Activated naive CD8-positive, alpha-beta T cell treated with anti-CD3 and anti-CD28 coated beads, Interleukin-2, amount 10 ng/mL, durations not matched to agents 7 days and 5 days (primary cell): ENCODE measurements at regions not wholly inside any gene's neighbourhood (a gene's known extent, or its start where the extent isn't known, plus 50 kb on each side); places are given as distances from the start of the nearest gene placed in this dataset.
"Not testable (repeated sequence)": the region's sequence is repeated elsewhere in the genome, so short reads cannot be mapped to it uniquely, and the experiment has no call there.

Experiments used
- ATAC-seq: fragments of 150-1000 bp; cut with Tn5 transposase; one replicate; pipeline ENCODE4 v1.10.0; 2021; ENCODE audit warnings: low read depth, moderate library complexity
- POLR2A ChIA-PET: fragments of 350-600 bp; sonication (Branson Sonifier 250); formaldehyde crosslinking; loops from one replicate; lab custom pipeline; 2021; ENCODE audit warnings: antibody characterized with exemption; lab: Charles Lee
- DNase-seq: peaks from one replicate; pipeline ENCODE4 v3.0.0; 2021
- H3K27ac Mint-ChIP-seq: one replicate; pipeline ENCODE4 v1.8.0; 2022; ENCODE audit warnings: mild to moderate bottlenecking, mixed read lengths
- H3K27me3 Mint-ChIP-seq: one replicate; pipeline ENCODE4 v1.8.0; 2022; ENCODE audit warnings: mild to moderate bottlenecking, moderate library complexity, mixed read lengths
- H3K36me3 Mint-ChIP-seq: one replicate; pipeline ENCODE4 v1.8.0; 2021; ENCODE audit warnings: mild to moderate bottlenecking, mixed read lengths
- H3K4me1 Mint-ChIP-seq: one replicate; pipeline ENCODE4 v1.8.0; 2021; ENCODE audit warnings: mixed read lengths
- H3K4me3 Mint-ChIP-seq: one replicate; pipeline ENCODE4 v1.8.0; 2022; ENCODE audit warnings: mild to moderate bottlenecking, moderate library complexity, mixed read lengths
- H3K9me3 Mint-ChIP-seq: one replicate; pipeline ENCODE4 v1.8.0; 2021; ENCODE audit warnings: mixed read lengths

DNA sequence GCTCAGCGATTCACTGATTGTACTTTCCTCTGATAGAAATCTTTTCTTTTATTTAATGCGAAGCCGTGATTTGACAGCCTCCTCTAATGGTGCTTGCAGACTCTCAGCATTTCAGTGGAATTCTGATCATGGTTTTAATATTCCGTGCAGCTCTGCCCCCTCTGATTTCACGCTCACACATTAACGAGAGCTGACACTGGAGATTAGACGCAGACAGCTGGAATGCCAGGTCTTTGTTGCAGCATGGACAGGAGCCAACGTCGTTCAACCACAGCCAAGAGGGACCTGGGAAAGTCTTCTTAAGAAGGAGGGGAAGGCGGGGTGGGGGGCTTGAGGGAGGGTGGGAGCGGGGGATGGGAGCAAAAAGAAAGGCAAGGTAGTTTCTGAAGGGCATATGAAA lies 186.4 kb downstream of the BLID start:
- no peak overlapping the region for H3K4me3 Mint-ChIP-seq
- H3K27ac Mint-ChIP-seq = no peak overlapping the region
- H3K36me3 Mint-ChIP-seq = no peaks in the 10 kb centered on the region
- H3K9me3 Mint-ChIP-seq = no peaks in the 10 kb centered on the region
- no peaks in the 10 kb centered on the region for H3K4me1 Mint-ChIP-seq
- H3K27me3 Mint-ChIP-seq = peaks cover 13% of the 10 kb centered on the region
- POLR2A ChIA-PET = no interaction called here
- no peak for DNase-seq
- ATAC-seq = no peak

DNA sequence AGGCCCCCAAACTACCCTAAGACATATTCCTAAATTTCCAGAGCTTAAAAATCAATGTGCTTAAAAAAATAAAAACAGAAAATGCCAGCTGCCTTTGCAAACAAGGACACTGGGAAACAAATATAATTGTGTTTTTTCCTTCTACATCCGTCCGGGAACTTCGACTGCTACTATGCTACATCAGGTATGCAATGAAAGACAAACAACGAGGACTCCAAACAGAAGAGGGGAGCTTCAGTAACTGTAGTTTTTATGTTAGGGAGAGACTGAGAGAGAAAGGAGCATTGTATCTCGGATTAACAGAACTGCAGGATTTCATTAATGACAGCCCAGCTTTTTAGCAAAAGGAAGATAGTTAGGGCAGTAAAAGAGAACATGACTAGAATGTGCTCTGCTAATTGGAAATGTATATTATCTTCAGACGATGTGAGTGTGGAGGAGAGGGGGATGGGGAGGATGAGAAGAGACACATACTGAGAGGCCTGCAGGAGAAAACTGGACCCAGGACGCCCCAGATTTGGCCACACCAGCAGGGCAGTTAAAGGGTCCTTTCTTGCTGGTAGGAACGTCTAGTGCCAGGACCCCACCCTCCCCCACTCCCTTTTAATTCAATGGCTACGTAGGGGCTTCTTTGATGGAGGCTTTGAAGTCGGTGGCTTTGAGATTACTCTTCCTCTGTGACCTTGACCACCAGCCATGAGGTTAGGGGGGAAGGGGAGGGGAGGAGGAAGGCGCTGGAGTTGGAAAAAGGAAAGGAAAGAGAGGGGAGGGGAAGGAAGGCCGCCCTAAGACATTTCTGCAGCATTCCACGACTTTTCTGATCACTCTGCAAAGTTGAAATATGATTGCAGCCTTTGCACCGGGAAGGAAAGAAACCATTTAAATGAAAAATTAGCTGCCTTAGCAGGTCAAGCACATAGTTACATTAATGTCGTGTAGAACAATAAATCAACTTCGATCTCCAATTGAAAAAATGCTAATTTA lies 187.1 kb downstream of the BLID start:
- no peaks in the 10 kb centered on the region for H3K9me3 Mint-ChIP-seq
- ATAC-seq (no peak), DNase-seq (no peak)
- H3K27me3 Mint-ChIP-seq = peaks cover 13% of the 10 kb centered on the region
- no peak overlapping the region for H3K4me3 Mint-ChIP-seq
- H3K36me3 Mint-ChIP-seq = no peaks in the 10 kb centered on the region
- no peak overlapping the region for H3K27ac Mint-ChIP-seq
- no peaks in the 10 kb centered on the region for H3K4me1 Mint-ChIP-seq
- POLR2A ChIA-PET = no interaction called here

GRCh38 chr11:121927789-121928188 lies 188.2 kb downstream of the BLID start:
- DNase-seq (no peak), ATAC-seq (no peak)
- H3K36me3 Mint-ChIP-seq = no peaks in the 10 kb centered on the region
- H3K27ac Mint-ChIP-seq = no peak overlapping the region
- no peaks in the 10 kb centered on the region for H3K9me3 Mint-ChIP-seq
- H3K27me3 Mint-ChIP-seq = peaks cover 13% of the 10 kb centered on the region
- POLR2A ChIA-PET = no interaction called here
- no peak overlapping the region for H3K4me3 Mint-ChIP-seq
- H3K4me1 Mint-ChIP-seq = no peaks in the 10 kb centered on the region

DNA sequence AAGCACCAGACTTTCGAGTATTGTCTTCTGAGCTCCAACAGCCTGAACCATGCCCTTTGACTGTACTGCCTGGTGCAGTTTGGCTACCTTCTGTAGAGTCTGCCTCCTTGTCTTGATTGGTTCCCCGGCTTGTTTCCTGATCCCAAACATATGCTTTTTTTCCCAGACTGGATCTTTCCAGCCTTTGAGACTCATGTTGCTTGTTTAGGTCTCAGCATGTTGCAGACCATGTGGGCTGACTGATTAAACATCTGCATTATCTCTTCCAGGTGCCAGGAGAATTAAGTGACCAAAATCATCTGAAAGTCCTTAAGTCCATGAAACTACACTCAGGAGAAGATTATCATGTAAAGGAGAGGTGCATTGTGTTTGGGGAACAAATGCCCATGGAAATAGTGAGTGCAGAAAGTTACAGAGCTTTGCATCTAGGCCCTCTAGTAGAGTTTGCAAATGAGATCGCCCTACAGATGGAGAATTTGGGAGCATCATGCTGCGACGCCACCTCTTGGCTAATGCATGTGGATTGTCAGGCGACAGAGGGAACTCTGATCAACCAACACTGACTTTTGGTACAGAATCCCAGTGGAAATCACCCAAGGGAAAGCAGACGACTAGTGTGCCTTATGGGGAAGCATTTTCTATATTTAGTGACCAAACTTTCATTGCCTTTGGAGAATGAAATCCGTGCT lies 188.8 kb downstream of the BLID start:
- POLR2A ChIA-PET = no interaction called here
- no peak overlapping the region for H3K27ac Mint-ChIP-seq
- H3K27me3 Mint-ChIP-seq = peaks cover 13% of the 10 kb centered on the region

DNA sequence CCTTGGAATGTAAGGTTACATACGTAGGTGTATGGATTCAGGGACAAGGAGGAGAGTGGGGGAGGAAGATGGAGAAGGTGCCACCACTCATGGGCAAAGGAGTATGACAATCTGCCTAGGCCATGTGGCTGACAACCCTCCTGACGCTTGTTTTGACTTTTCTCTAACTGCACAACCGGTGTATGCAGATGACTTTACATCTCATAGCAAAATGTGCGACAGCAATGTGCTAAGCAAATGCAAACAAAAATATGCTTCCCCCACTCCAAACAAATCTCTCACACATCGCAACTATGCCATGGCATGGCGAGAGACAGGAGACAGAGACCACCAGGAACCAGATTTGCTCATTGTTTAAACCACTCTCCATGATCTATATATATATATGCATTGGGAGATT lies 191.8 kb downstream of the BLID start:
- ATAC-seq (no peak), DNase-seq (no peak)
- Mint-ChIP-seq H3K4me1 (no peaks in the 10 kb centered on the region), H3K9me3 (no peaks in the 10 kb centered on the region), H3K36me3 (no peaks in the 10 kb centered on the region), H3K27ac (no peak overlapping the region), H3K27me3 (peaks cover 6% of the 10 kb centered on the region), H3K4me3 (no peak overlapping the region)
- POLR2A ChIA-PET = no interaction called here

More for the DNA sequence above, 188.8 kb downstream of the BLID start:
- no peaks in the 10 kb centered on the region for H3K9me3 Mint-ChIP-seq
- no peaks in the 10 kb centered on the region for H3K4me1 Mint-ChIP-seq
- ATAC-seq (no peak), DNase-seq (no peak)
- no peak overlapping the region for H3K4me3 Mint-ChIP-seq
- H3K36me3 Mint-ChIP-seq = no peaks in the 10 kb centered on the region

- Mint-ChIP-seq H3K36me3 (no peaks in the 10 kb centered on the region), H3K4me1 (no peaks in the 10 kb centered on the region), H3K27ac (no peak overlapping the region), H3K27me3 (peaks cover 1% of the 10 kb centered on the region), H3K4me3 (no peak overlapping the region), H3K9me3 (no peaks in the 10 kb centered on the region)
- no peak for DNase-seq
- POLR2A ChIA-PET = no interaction called here
- no peak for ATAC-seq
Measured at GRCh38 chr11:121917482-121917881, 198.5 kb downstream of the BLID start.

DNA sequence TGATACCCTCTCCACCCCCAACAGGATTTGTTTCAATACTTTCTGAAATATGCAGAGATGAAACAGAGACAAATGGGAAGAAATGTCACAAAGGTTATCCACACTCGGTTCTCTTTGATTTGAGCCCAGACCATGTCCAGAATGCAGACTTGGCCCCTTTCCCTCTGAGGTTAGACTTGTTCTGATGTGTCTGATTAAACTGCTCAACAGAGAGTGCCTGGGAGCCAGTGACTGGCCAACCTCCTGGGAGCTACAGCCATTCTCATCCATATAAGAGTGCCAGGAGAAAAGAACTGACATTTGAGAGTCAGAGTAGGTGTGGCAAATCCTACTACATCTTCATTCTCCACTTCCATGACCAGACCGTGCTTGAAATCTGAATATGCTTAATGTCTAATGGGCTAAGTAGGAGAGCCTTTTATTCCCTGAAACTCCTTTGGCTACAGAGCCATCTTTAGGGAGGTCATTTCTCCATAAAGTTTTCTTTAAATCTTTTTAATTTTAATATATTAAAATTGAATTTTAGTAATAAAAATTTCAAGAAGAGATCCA lies 201.4 kb downstream of the BLID start:
- ATAC-seq (no peak), DNase-seq (no peak)
- POLR2A ChIA-PET = no interaction called here
- Mint-ChIP-seq H3K9me3 (no peaks in the 10 kb centered on the region), H3K4me1 (no peaks in the 10 kb centered on the region), H3K4me3 (no peak overlapping the region), H3K27me3 (peaks cover 5% of the 10 kb centered on the region), H3K36me3 (no peaks in the 10 kb centered on the region), H3K27ac (no peak overlapping the region)

GRCh38 chr11:121909596-121909995 lies 206.4 kb downstream of the BLID start:
- H3K4me1 Mint-ChIP-seq = peaks cover 10% of the 10 kb centered on the region
- no peak for ATAC-seq
- peaks cover 6% of the 10 kb centered on the region for H3K9me3 Mint-ChIP-seq
- H3K27ac Mint-ChIP-seq = no peak overlapping the region
- no peaks in the 10 kb centered on the region for H3K36me3 Mint-ChIP-seq
- H3K4me3 Mint-ChIP-seq = no peak overlapping the region
- POLR2A ChIA-PET = no interaction called here
- DNase-seq = no peak
- H3K27me3 Mint-ChIP-seq = peaks cover 5% of the 10 kb centered on the region

DNA sequence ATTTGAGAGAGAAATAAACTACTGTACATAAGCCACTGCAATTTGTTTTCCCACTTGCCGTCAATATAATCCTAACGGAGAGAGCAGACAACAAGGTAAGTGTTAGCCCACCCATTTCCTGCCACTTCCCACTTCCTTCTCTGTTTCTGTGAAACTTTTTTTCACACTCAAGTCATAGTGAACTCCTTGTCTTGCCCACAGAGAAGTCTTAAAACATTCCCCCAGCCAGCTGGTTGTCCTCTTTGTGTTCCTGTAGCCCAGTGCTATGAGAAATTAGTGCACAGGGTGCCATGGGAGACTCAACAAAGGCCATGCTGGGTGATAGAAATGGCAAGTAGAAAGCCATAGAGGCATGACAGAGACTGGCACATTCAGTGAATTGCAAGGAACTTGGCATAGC lies 208.6 kb downstream of the BLID start:
- ATAC-seq (no peak), DNase-seq (no peak)
- POLR2A ChIA-PET = no interaction called here
- H3K4me1 Mint-ChIP-seq = peaks cover 10% of the 10 kb centered on the region
- H3K27me3 Mint-ChIP-seq = peaks cover 5% of the 10 kb centered on the region
- peaks cover 6% of the 10 kb centered on the region for H3K9me3 Mint-ChIP-seq
- no peak overlapping the region for H3K4me3 Mint-ChIP-seq
- H3K36me3 Mint-ChIP-seq = no peaks in the 10 kb centered on the region
- H3K27ac Mint-ChIP-seq = no peak overlapping the region

- no peaks in the 10 kb centered on the region for H3K36me3 Mint-ChIP-seq
- DNase-seq (no peak), ATAC-seq (no peak)
- H3K27me3 Mint-ChIP-seq = no peaks in the 10 kb centered on the region
- H3K27ac Mint-ChIP-seq = no peak overlapping the region
- H3K4me1 Mint-ChIP-seq = peaks cover 10% of the 10 kb centered on the region
- H3K9me3 Mint-ChIP-seq = peaks cover 7% of the 10 kb centered on the region
- H3K4me3 Mint-ChIP-seq = no peak overlapping the region
- POLR2A ChIA-PET = no interaction called here
Measured at GRCh38 chr11:121904148-121904547, 211.9 kb downstream of the BLID start.

- POLR2A ChIA-PET = no interaction called here
- Mint-ChIP-seq H3K9me3 (peaks cover 4% of the 10 kb centered on the region), H3K27me3 (no peaks in the 10 kb centered on the region)
Measured at GRCh38 chr11:121901886-121902285, 214.1 kb downstream of the BLID start.

DNA sequence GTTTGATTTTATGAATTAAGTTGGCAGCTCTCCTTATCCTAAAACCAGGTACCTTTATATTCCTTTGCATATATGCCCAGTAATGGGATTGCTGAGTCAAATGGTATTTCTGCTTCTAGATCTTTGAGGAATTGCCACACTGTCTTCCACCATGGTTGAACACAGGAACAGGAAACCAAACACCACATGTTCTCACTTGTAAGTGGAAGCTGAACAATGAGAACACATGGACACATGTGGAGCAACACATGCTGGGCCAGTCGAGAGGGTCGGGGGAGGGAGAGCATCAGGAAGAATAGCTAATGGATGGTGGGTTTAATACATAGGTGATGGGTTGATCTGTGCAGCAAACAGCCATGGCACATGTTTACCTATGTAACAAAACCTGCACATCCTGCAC lies 214.6 kb downstream of the BLID start:
- H3K27me3 Mint-ChIP-seq, DNase-seq, H3K4me1 Mint-ChIP-seq, H3K4me3 Mint-ChIP-seq, H3K9me3 Mint-ChIP-seq, POLR2A ChIA-PET, H3K27ac Mint-ChIP-seq, H3K36me3 Mint-ChIP-seq, ATAC-seq: not testable (repeated sequence)

More at GRCh38 chr11:121901886-121902285, 214.1 kb downstream of the BLID start:
- DNase-seq (no peak), ATAC-seq (no peak)
- H3K4me3 Mint-ChIP-seq = no peak overlapping the region
- peaks cover 1% of the 10 kb centered on the region for H3K4me1 Mint-ChIP-seq
- no peaks in the 10 kb centered on the region for H3K36me3 Mint-ChIP-seq
- no peak overlapping the region for H3K27ac Mint-ChIP-seq

- Mint-ChIP-seq H3K27me3 (peaks cover 2% of the 10 kb centered on the region), H3K9me3 (peaks cover 1% of the 10 kb centered on the region), H3K4me1 (no peaks in the 10 kb centered on the region), H3K4me3 (no peak overlapping the region), H3K36me3 (no peaks in the 10 kb centered on the region), H3K27ac (no peak overlapping the region)
- ATAC-seq (no peak), DNase-seq (no peak)
- POLR2A ChIA-PET = no interaction called here
Measured at GRCh38 chr11:121899520-121899919, 216.5 kb downstream of the BLID start.
